Esophagus squamous epithelium (tissue), 5 donors: ENCODE measurements at regions not wholly inside any gene's neighbourhood (a gene's known extent, or its start where the extent isn't known, plus 50 kb on each side); places are given as distances from the start of the nearest gene placed in this dataset.

Source experiments
- DNase-seq: peaks from one replicate; lab custom pipeline; 2025; lab: John Stamatoyannopoulos, UW
- H3K27ac ChIP-seq, 4 donors: fragments of 200-600 bp; sonication (generic); one replicate each; pipeline ENCODE4 v1.5.1; 2016 to 2019; ENCODE audit warnings: mild to moderate bottlenecking in 1 of 4
- H3K27me3 ChIP-seq, 4 donors: fragments of 200-600 bp; sonication (generic); 1 replicate in 3 of 4; 2 replicates in 1 of 4; pipeline versions ENCODE4 v1.5.1 to v1.6.0; 2017 to 2021; ENCODE audit warnings: antibody characterized with exemption in 1 of 4
- H3K36me3 ChIP-seq, 3 donors: fragments of 200-600 bp; sonication (generic); one replicate each; pipeline ENCODE4 v1.5.1; 2016 to 2019
- H3K4me1 ChIP-seq, 3 donors: fragments of 200-600 bp; sonication (generic); one replicate each; pipeline ENCODE4 v1.5.1; 2017 to 2019
- H3K4me3 ChIP-seq, 4 donors: fragments of 200-600 bp; sonication (generic); 1 replicate in 3 of 4; 2 replicates in 1 of 4; pipeline ENCODE4 v1.5.1; 2016 to 2019; ENCODE audit warnings: mild to moderate bottlenecking in 2 of 4, moderate library complexity in 1 of 4
- H3K9me3 ChIP-seq, 3 donors: fragments of 200-600 bp; sonication (generic); one replicate each; pipeline ENCODE4 v1.5.1; 2016 to 2019
- CTCF ChIP-seq, 6 experiments: fragments of 450-650 bp in 4 of 6; fragments of 200-600 bp in 2 of 6; sonication (generic) in 2 of 6; IDR thresholded peaks; one replicate each; pipeline ENCODE4 v1.5.1; 2016 to 2019; ENCODE audit warnings: antibody characterized with exemption in 6 of 6, mild to moderate bottlenecking in 4 of 6, moderate library complexity in 4 of 6
- POLR2A ChIP-seq, 4 donors: fragments of 450-650 bp; IDR thresholded peaks; one replicate each; pipeline ENCODE4 v1.6.1; 2017; ENCODE audit warnings: antibody characterized with exemption in 4 of 4, mild to moderate bottlenecking in 4 of 4, moderate library complexity in 3 of 4
- WGBS, 2 donors: methylation state at CpG; one replicate each; pipeline ENCODE4 v1.1.5; 2018; 5-methylcytosine and 5-hydroxymethylcytosine counted together
- intact Hi-C: fragments of 100-400 bp; cut with DNase I; formaldehyde crosslinking; loops from one replicate; pipeline ENCODE4 v1.15.0; 2022
- donor health status: DM: yes; HTN: yes; CAD: no.

GRCh38 chr17:77540975-77541374, 400.2 kb downstream of the SEC14L1 start:
- TF ChIP-seq CTCF (IDR thresholded peaks at IDR 0.05): no peak
- TF ChIP-seq POLR2A (IDR thresholded peaks at IDR 0.05): no peak
- DNase-seq: no peak
- intact Hi-C loops: loop anchor here (5.0 kb wide), 1 partner anchor 471 kb away; no protein-coding TSS in a partner anchor
- H3K36me3 ChIP-seq: no peaks in the 10 kb centered on the region
- no peak overlapping the region for H3K4me3 ChIP-seq
- no peak overlapping the region for H3K27ac ChIP-seq
- peaks cover 0 to 22% (median 4%) of the 10 kb centered on the region in 3 donors for H3K4me1 ChIP-seq
- H3K9me3 ChIP-seq: no peaks in the 10 kb centered on the region
- 62 to 71% methylated on average over 9 to 15 of the region's 15 CpGs for WGBS, 2 donors
- H3K27me3 ChIP-seq: peaks cover 0 to 67% (median 0%) of the 10 kb centered on the region in 4 donors

GRCh38 chr17:77542011-77542410, 401.2 kb downstream of the SEC14L1 start:
- Histone ChIP-seq H3K4me1 (peaks cover 0 to 30% (median 7%) of the 10 kb centered on the region in 3 donors), H3K36me3 (no peaks in the 10 kb centered on the region), H3K27ac (no peak overlapping the region), H3K4me3 (no peak overlapping the region), H3K9me3 (no peaks in the 10 kb centered on the region), H3K27me3 (peaks cover 0 to 76% (median 0%) of the 10 kb centered on the region in 4 donors)
- no peak for DNase-seq
- intact Hi-C loops: loop anchor here (5.0 kb wide), 1 partner anchor 470 kb away; no protein-coding TSS in a partner anchor
- WGBS, 2 donors: 23 to 35% methylated on average over 1 of the region's 1 CpG
- TF ChIP-seq CTCF (IDR thresholded peaks at IDR 0.05) (no peak), POLR2A (IDR thresholded peaks at IDR 0.05) (no peak)

GRCh38 chr17:77542551-77543490, 402.1 kb downstream of the SEC14L1 start:
- DNase-seq: peak; percentile 12
- TF ChIP-seq POLR2A (IDR thresholded peaks at IDR 0.05) (no peak), CTCF (IDR thresholded peaks at IDR 0.05) (peak; percentile 50 to 90 (median 86))
- WGBS, 2 donors: 14 to 20% methylated on average over 11 of the region's 13 CpGs
- no peak overlapping the region for H3K4me3 ChIP-seq
- H3K27ac ChIP-seq: peak overlapping the region in 1 of 4 donors; percentile 7
- intact Hi-C loops: loop anchor here (5.0 kb wide), 1 partner anchor 469 kb away; no protein-coding TSS in a partner anchor
- H3K36me3 ChIP-seq: no peaks in the 10 kb centered on the region
- peaks cover 0 to 30% (median 7%) of the 10 kb centered on the region in 3 donors for H3K4me1 ChIP-seq
- H3K27me3 ChIP-seq: peaks cover 0 to 74% (median 0%) of the 10 kb centered on the region in 4 donors
- no peaks in the 10 kb centered on the region for H3K9me3 ChIP-seq

- H3K9me3 ChIP-seq: no peaks in the 10 kb centered on the region
- peaks cover 0 to 36% (median 7%) of the 10 kb centered on the region in 3 donors for H3K4me1 ChIP-seq
- H3K27me3 ChIP-seq: peaks cover 0 to 70% (median 0%) of the 10 kb centered on the region in 4 donors
- no peaks in the 10 kb centered on the region for H3K36me3 ChIP-seq
- intact Hi-C loops: loop anchor here (5.0 kb wide), 1 partner anchor 468 kb away; no protein-coding TSS in a partner anchor
- no peak for DNase-seq
- no peak overlapping the region for H3K4me3 ChIP-seq
- H3K27ac ChIP-seq: no peak overlapping the region
- no peak for TF ChIP-seq CTCF (IDR thresholded peaks at IDR 0.05)
- TF ChIP-seq POLR2A (IDR thresholded peaks at IDR 0.05): no peak
- 63 to 69% methylated on average over 13 to 15 of the region's 15 CpGs for WGBS, 2 donors
These were observed 403.0 kb downstream of the SEC14L1 start for GRCh38 chr17:77543801-77544200.
